GM23248 (cell line): ENCODE measurements at regions not wholly inside any gene's neighbourhood (a gene's known extent, or its start where the extent isn't known, plus 50 kb on each side); places are given as distances from the start of the nearest gene placed in this dataset.

Experiments
- EZH2 ChIP-seq: fragments of 200-600 bp; sonication (generic); IDR thresholded peaks from 2 replicates; pipeline ENCODE4 v1.6.1; 2018; ENCODE audit warnings: antibody characterized with exemption, mild to moderate bottlenecking; ENCODE audit not compliant: insufficient read depth, poor library complexity, severe bottlenecking
- EZH2phosphoT487 ChIP-seq: fragments of 200-600 bp; sonication (generic); IDR thresholded peaks from 2 replicates; pipeline ENCODE4 v1.6.1; 2018; ENCODE audit warnings: antibody characterized with exemption, moderate library complexity, mild to moderate bottlenecking, low read depth; ENCODE audit not compliant: insufficient read depth

DNA sequence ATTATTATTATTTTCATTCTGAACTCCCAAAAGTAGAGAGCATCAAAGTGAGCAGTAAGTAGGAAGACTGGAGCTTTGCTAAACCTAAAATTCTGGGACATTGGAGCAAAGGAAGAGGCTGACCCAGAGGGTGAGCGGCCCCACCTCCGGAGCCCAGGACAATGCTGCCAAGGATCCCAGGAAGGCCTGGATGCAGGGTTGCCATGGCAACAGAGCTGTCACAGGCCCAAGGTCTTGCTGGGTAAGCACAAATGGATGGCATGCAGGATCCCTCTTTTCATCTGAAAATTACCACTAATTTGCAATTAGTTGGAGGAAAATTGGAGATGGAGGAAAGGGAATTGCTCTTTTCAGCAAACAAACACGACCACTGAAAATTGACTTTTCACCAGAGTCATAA lies 457.9 kb upstream of the CDH5 start:
- TF ChIP-seq EZH2: no peak
- no peak for TF ChIP-seq EZH2phosphoT487
